ENCODE measurements at regions not wholly inside any gene's neighbourhood (a gene's known extent, or its start where the extent isn't known, plus 50 kb on each side); places are given as distances from the start of the nearest gene placed in this dataset.

GRCh38 chr5:174340226-174340625 lies 294.7 kb downstream of the NSG2 start:
- WGBS, 2 donors = 74 to 77% methylated on average over 5 of the region's 5 CpGs
- Histone ChIP-seq H3K4me1 (peaks cover 0 to 10% (median 0%) of the 10 kb centered on the region in 4 donors), H3K27me3 (peaks cover 0 to 19% of the 10 kb centered on the region in 2 donors), H3K27ac (no peak overlapping the region), H3K9me3 (peaks cover 0 to 5% (median 0%) of the 10 kb centered on the region in 4 donors), H3K4me3 (no peak overlapping the region), H3K36me3 (no peaks in the 10 kb centered on the region)
- DNase-seq (ENCODE audit: low spot score in 2 of 2) = no peak
- no peak for TF ChIP-seq CTCF (IDR thresholded peaks at IDR 0.05)
- no peak for TF ChIP-seq POLR2A (IDR thresholded peaks at IDR 0.05)
- no peak for TF ChIP-seq EP300 (IDR thresholded peaks at IDR 0.05)

GRCh38 chr5:174342696-174343095 lies 297.2 kb downstream of the NSG2 start:
- no peak for TF ChIP-seq POLR2A (IDR thresholded peaks at IDR 0.05)
- no peak for TF ChIP-seq CTCF (IDR thresholded peaks at IDR 0.05)
- no peak for TF ChIP-seq EP300 (IDR thresholded peaks at IDR 0.05)
- Histone ChIP-seq H3K27me3 (peaks cover 0 to 8% of the 10 kb centered on the region in 2 donors), H3K4me3 (no peak overlapping the region), H3K9me3 (peaks cover 0 to 5% (median 0%) of the 10 kb centered on the region in 4 donors), H3K27ac (no peak overlapping the region), H3K36me3 (no peaks in the 10 kb centered on the region), H3K4me1 (peaks cover 0 to 10% (median 0%) of the 10 kb centered on the region in 4 donors)
- no peak for DNase-seq (ENCODE audit: low spot score in 2 of 2)
- WGBS, 2 donors = 87 to 96% methylated on average over 1 of the region's 1 CpG

- TF ChIP-seq CTCF (IDR thresholded peaks at IDR 0.05) (no peak), EP300 (IDR thresholded peaks at IDR 0.05) (no peak), POLR2A (IDR thresholded peaks at IDR 0.05) (no peak)
- Histone ChIP-seq H3K27me3 (peaks cover 0 to 4% of the 10 kb centered on the region in 2 donors), H3K9me3 (peaks cover 0 to 5% (median 0%) of the 10 kb centered on the region in 4 donors), H3K36me3 (no peaks in the 10 kb centered on the region), H3K4me3 (no peak overlapping the region), H3K27ac (no peak overlapping the region), H3K4me1 (peaks cover 0 to under 1% (median 0%) of the 10 kb centered on the region in 4 donors)
- no peak for DNase-seq (ENCODE audit: low spot score in 2 of 2)
- WGBS, 2 donors = 68 to 73% methylated on average over 7 of the region's 7 CpGs
Measured at GRCh38 chr5:174343826-174344225, 298.3 kb downstream of the NSG2 start.

- TF ChIP-seq POLR2A (IDR thresholded peaks at IDR 0.05) (no peak), CTCF (IDR thresholded peaks at IDR 0.05) (no peak), EP300 (IDR thresholded peaks at IDR 0.05) (no peak)
- H3K4me3 ChIP-seq = no peak overlapping the region
- no peak for DNase-seq (ENCODE audit: low spot score in 2 of 2)
- H3K27ac ChIP-seq = no peak overlapping the region
- 64 to 68% methylated on average over 4 of the region's 4 CpGs for WGBS, 2 donors
- H3K36me3 ChIP-seq = no peaks in the 10 kb centered on the region
- peaks cover 0 to 5% (median 0%) of the 10 kb centered on the region in 4 donors for H3K9me3 ChIP-seq
- no peaks in the 10 kb centered on the region for H3K4me1 ChIP-seq
- H3K27me3 ChIP-seq = no peaks in the 10 kb centered on the region
Measured at GRCh38 chr5:174344335-174344734, 298.8 kb downstream of the NSG2 start.

GRCh38 chr5:174347183-174347582 lies 301.7 kb downstream of the NSG2 start:
- Histone ChIP-seq H3K4me3 (no peak overlapping the region), H3K36me3 (no peaks in the 10 kb centered on the region), H3K27ac (no peak overlapping the region), H3K4me1 (no peaks in the 10 kb centered on the region), H3K27me3 (no peaks in the 10 kb centered on the region), H3K9me3 (peaks cover 0 to 5% (median 0%) of the 10 kb centered on the region in 4 donors)
- TF ChIP-seq EP300 (IDR thresholded peaks at IDR 0.05) = no peak
- TF ChIP-seq POLR2A (IDR thresholded peaks at IDR 0.05) = no peak
- no peak for TF ChIP-seq CTCF (IDR thresholded peaks at IDR 0.05)
- 92 to 98% methylated on average over 1 of the region's 1 CpG for WGBS, 2 donors
- no peak for DNase-seq (ENCODE audit: low spot score in 2 of 2)

Measured in tibial nerve (tissue), 4 donors.